ENCODE measurements at regions not wholly inside any gene's neighbourhood (a gene's known extent, or its start where the extent isn't known, plus 50 kb on each side); places are given as distances from the start of the nearest gene placed in this dataset.
A peak's percentile ranks its signal among the peaks of the same experiment; 100 is the strongest.

DNA sequence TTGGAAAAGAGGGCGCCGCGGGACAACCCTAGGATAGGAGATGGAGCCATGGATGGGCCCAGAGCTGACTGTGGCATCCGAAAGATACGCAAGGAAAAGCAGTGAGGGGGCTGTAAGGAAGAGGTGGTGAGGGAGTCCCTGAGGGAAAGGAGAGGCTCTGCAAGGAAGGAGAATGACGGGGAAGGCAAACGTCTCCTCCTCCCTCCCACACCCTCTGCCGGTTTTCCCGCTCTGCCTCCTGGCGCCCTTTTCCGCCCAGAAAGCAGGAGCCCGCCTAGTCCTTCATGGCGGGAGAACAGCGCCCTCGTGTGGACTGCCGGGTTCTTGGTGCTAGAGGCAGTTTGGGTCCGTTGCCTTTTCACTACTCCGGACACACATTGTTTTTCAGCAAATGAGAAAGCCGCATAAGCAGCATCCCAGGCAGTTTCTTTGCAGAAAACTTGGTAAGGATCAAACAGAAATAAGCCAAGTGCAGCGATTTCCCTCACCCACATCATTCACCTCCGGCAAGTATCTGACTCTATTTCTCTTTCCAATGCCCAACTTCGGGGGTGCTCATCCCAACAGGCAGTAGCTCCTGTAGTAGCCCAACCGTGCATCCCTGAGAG is 200.4 kb downstream of the INO80D start:
- Histone ChIP-seq H2BK5ac (ENCODE audit: low read length) (no peak overlapping the region), H3K23ac (ENCODE audit: low read depth, low read length, poor library complexity) (no peak overlapping the region), H2AFZ (ENCODE audit: low read length) (no peak overlapping the region), H3K9me3 (replicated peaks in 1 of 2; ENCODE audit: control insufficient read depth in 2 of 2, insufficient read depth in 1 of 2, low read depth in 1 of 2, low read length in 2 of 2) (peaks cover 0 to 3% of the 10 kb centered on the region in 2 donors), H2BK120ac (ENCODE audit: low read depth, low read length) (no peak overlapping the region), H3K36me3 (replicated peaks in 1 of 2; ENCODE audit: control insufficient read depth in 2 of 2, insufficient read depth in 2 of 2, low read length in 2 of 2) (no peaks in the 10 kb centered on the region), H4K91ac (ENCODE audit: low read depth, low read length, poor library complexity) (no peak overlapping the region), H3K27ac (replicated peaks; ENCODE audit: low read length) (no peak overlapping the region), H3K18ac (ENCODE audit: low read length) (no peak overlapping the region), H3K4ac (ENCODE audit: low read length) (no peak overlapping the region), H4K8ac (ENCODE audit: low read depth, low read length) (no peak overlapping the region), H2BK15ac (ENCODE audit: low read length) (no peak overlapping the region), H3K4me2 (ENCODE audit: insufficient read depth, low read length, poor library complexity, severe bottlenecking) (no peak overlapping the region), H3K4me3 (ENCODE audit: low read length in 2 of 2) (peak overlapping the region in 1 of 2 donors; percentile 67), H3K9ac (ENCODE audit: low read depth, low read length, poor library complexity) (no peak overlapping the region), H3K79me1 (ENCODE audit: low read depth, low read length) (no peaks in the 10 kb centered on the region), H3K14ac (ENCODE audit: low read length) (no peak overlapping the region), H3K27me3 (ENCODE audit: control insufficient read depth in 3 of 3, insufficient read depth in 3 of 3, low read depth in 1 of 3, low read length in 3 of 3) (peaks cover 0 to 3% (median 0%) of the 10 kb centered on the region in 3 experiments), H2AK5ac (ENCODE audit: low read depth, low read length) (no peak overlapping the region), H3K4me1 (ENCODE audit: control insufficient read depth in 2 of 2, insufficient read depth in 1 of 2, low read depth in 1 of 2, low read length in 2 of 2) (peaks cover 0 to 2% of the 10 kb centered on the region in 2 donors), H2BK12ac (ENCODE audit: low read length) (no peak overlapping the region)
- DNase-seq (ENCODE audit: low spot score), result peak; percentile 72
- no CpG with 5 or more reads among the region's 23 CpGs for WGBS, 2 donors (ENCODE audit: extremely low coverage in 2 of 2, insufficient read length in 2 of 2, insufficient replicate concordance in 1 of 2)

DNA sequence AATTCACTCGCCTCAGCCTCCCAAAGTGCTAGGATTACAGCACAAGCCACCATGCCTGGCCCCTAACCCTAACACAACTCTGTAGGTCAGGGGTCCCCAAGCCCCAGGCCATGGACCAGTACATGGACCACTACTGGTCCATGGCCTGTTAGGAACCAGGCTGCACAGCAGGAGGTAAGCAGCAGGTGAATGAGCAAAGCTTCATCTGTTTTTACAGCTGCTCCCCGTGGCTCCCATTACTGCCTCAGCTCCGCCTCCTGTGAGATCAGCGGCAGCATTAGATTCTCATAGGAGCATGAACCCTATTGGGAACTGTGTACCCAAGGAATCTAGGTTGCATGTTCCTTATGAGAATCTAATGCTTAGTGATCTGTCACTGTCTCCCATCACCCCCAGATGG is 201.7 kb downstream of the NRP2 start:
- no peaks in the 10 kb centered on the region for H3K79me1 ChIP-seq (ENCODE audit: low read depth, low read length)
- H3K14ac ChIP-seq (ENCODE audit: low read length), result no peak overlapping the region
- no peak overlapping the region for H3K4ac ChIP-seq (ENCODE audit: low read length)
- H2AK5ac ChIP-seq (ENCODE audit: low read depth, low read length), result no peak overlapping the region
- no peak overlapping the region for H3K27ac ChIP-seq (replicated peaks; ENCODE audit: low read length)
- H2BK120ac ChIP-seq (ENCODE audit: low read depth, low read length), result no peak overlapping the region
- H4K91ac ChIP-seq (ENCODE audit: low read depth, low read length, poor library complexity), result no peak overlapping the region
- no peak overlapping the region for H2BK5ac ChIP-seq (ENCODE audit: low read length)
- no peak overlapping the region for H2AFZ ChIP-seq (ENCODE audit: low read length)
- H3K9ac ChIP-seq (ENCODE audit: low read depth, low read length, poor library complexity), result no peak overlapping the region
- H3K4me1 ChIP-seq (ENCODE audit: control insufficient read depth in 2 of 2, insufficient read depth in 1 of 2, low read depth in 1 of 2, low read length in 2 of 2), result peaks cover 0 to 6% of the 10 kb centered on the region in 2 donors
- no peak overlapping the region for H2BK15ac ChIP-seq (ENCODE audit: low read length)
- H3K36me3 ChIP-seq (replicated peaks in 1 of 2; ENCODE audit: control insufficient read depth in 2 of 2, insufficient read depth in 2 of 2, low read length in 2 of 2), result no peaks in the 10 kb centered on the region
- H3K18ac ChIP-seq (ENCODE audit: low read length), result no peak overlapping the region
- DNase-seq (ENCODE audit: low spot score), result no peak
- H2BK12ac ChIP-seq (ENCODE audit: low read length), result no peak overlapping the region
- H3K23ac ChIP-seq (ENCODE audit: low read depth, low read length, poor library complexity), result no peak overlapping the region
- WGBS, 2 donors (ENCODE audit: extremely low coverage in 2 of 2, insufficient read length in 2 of 2, insufficient replicate concordance in 1 of 2), result no CpG with 5 or more reads among the region's 4 CpGs
- H3K4me2 ChIP-seq (ENCODE audit: insufficient read depth, low read length, poor library complexity, severe bottlenecking), result no peak overlapping the region
- peaks cover 0 to 3% of the 10 kb centered on the region in 2 donors for H3K9me3 ChIP-seq (replicated peaks in 1 of 2; ENCODE audit: control insufficient read depth in 2 of 2, insufficient read depth in 1 of 2, low read depth in 1 of 2, low read length in 2 of 2)
- no peak overlapping the region for H3K4me3 ChIP-seq (ENCODE audit: low read length in 2 of 2)
- peaks cover 0 to 3% (median 0%) of the 10 kb centered on the region in 3 experiments for H3K27me3 ChIP-seq (ENCODE audit: control insufficient read depth in 3 of 3, insufficient read depth in 3 of 3, low read depth in 1 of 3, low read length in 3 of 3)
- no peak overlapping the region for H4K8ac ChIP-seq (ENCODE audit: low read depth, low read length)

DNA sequence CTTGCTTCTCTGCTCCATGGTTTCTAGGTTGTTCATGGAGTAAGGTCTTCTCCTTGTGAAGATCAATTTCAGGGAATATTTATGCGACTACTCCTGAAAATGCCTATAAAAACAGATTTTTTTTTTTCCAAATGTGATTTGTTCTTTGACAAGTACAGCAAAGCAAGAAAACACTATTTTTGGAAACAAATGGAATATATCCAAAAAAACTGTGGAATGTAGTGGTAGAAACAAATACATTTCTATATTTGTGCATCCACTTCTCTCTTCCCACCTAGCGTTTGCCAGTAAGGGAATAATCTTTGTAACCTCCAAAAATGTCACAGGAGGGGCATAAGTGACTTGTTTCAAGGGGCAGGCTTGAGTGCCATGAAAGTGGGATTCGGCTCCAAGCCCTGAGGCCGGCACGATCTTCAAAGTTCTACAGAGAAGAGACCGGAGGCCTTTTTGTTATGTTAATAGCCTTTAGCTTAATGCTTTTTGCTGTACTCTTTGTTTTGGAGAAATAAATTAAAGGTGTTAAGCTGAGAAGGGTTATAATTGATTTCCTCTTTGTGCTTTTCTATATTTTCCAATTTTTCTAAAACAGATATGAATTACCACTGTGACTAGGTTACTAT is 200.6 kb downstream of the NRP2 start:
- Histone ChIP-seq H3K4me2 (ENCODE audit: insufficient read depth, low read length, poor library complexity, severe bottlenecking) (no peak overlapping the region), H2BK120ac (ENCODE audit: low read depth, low read length) (no peak overlapping the region), H2AK5ac (ENCODE audit: low read depth, low read length) (no peak overlapping the region), H3K4me1 (ENCODE audit: control insufficient read depth in 2 of 2, insufficient read depth in 1 of 2, low read depth in 1 of 2, low read length in 2 of 2) (peaks cover 0 to 6% of the 10 kb centered on the region in 2 donors), H3K18ac (ENCODE audit: low read length) (no peak overlapping the region), H3K23ac (ENCODE audit: low read depth, low read length, poor library complexity) (no peak overlapping the region), H4K8ac (ENCODE audit: low read depth, low read length) (no peak overlapping the region), H3K27ac (replicated peaks; ENCODE audit: low read length) (no peak overlapping the region), H2BK15ac (ENCODE audit: low read length) (no peak overlapping the region), H2BK12ac (ENCODE audit: low read length) (no peak overlapping the region), H3K36me3 (replicated peaks in 1 of 2; ENCODE audit: control insufficient read depth in 2 of 2, insufficient read depth in 2 of 2, low read length in 2 of 2) (no peaks in the 10 kb centered on the region), H3K4me3 (ENCODE audit: low read length in 2 of 2) (no peak overlapping the region), H2AFZ (ENCODE audit: low read length) (no peak overlapping the region), H2BK5ac (ENCODE audit: low read length) (no peak overlapping the region), H3K27me3 (ENCODE audit: control insufficient read depth in 3 of 3, insufficient read depth in 3 of 3, low read depth in 1 of 3, low read length in 3 of 3) (peaks cover 0 to 3% (median 0%) of the 10 kb centered on the region in 3 experiments), H3K4ac (ENCODE audit: low read length) (no peak overlapping the region), H3K14ac (ENCODE audit: low read length) (no peak overlapping the region), H4K91ac (ENCODE audit: low read depth, low read length, poor library complexity) (no peak overlapping the region), H3K9me3 (replicated peaks in 1 of 2; ENCODE audit: control insufficient read depth in 2 of 2, insufficient read depth in 1 of 2, low read depth in 1 of 2, low read length in 2 of 2) (peaks cover 0 to 3% of the 10 kb centered on the region in 2 donors), H3K9ac (ENCODE audit: low read depth, low read length, poor library complexity) (no peak overlapping the region), H3K79me1 (ENCODE audit: low read depth, low read length) (no peaks in the 10 kb centered on the region)
- no peak for DNase-seq (ENCODE audit: low spot score)
- no CpG with 5 or more reads among the region's 6 CpGs for WGBS, 2 donors (ENCODE audit: extremely low coverage in 2 of 2, insufficient read length in 2 of 2, insufficient replicate concordance in 1 of 2)

DNA sequence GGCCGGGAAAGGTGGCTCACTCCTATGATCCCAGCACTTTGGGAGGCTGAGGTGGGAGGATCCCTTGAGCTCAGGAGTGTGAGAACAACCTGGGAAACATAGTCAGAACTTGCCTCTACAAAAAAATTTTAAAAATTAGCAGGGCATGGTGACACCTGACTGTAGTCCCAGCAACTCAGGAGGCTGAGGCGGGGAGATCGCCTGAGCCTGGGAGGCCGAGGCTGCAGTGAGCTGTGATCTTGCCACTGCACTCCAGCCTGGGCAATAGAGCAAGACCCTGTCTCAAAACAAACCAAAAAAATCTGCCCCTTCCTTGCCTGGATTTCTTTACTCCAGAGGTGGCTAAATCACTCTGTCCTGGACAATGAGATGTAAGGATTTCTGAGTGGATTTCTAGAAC is 197.7 kb downstream of the NRP2 start:
- Histone ChIP-seq H3K4me2 (ENCODE audit: insufficient read depth, low read length, poor library complexity, severe bottlenecking) (no peak overlapping the region), H3K4me3 (ENCODE audit: low read length in 2 of 2) (no peak overlapping the region), H2BK15ac (ENCODE audit: low read length) (no peak overlapping the region), H4K91ac (ENCODE audit: low read depth, low read length, poor library complexity) (no peak overlapping the region), H2BK12ac (ENCODE audit: low read length) (no peak overlapping the region), H4K8ac (ENCODE audit: low read depth, low read length) (no peak overlapping the region), H2BK120ac (ENCODE audit: low read depth, low read length) (no peak overlapping the region), H3K27ac (replicated peaks; ENCODE audit: low read length) (no peak overlapping the region), H2AFZ (ENCODE audit: low read length) (no peak overlapping the region), H3K14ac (ENCODE audit: low read length) (no peak overlapping the region), H3K4me1 (ENCODE audit: control insufficient read depth in 2 of 2, insufficient read depth in 1 of 2, low read depth in 1 of 2, low read length in 2 of 2) (peaks cover 0 to 4% of the 10 kb centered on the region in 2 donors), H3K9me3 (replicated peaks in 1 of 2; ENCODE audit: control insufficient read depth in 2 of 2, insufficient read depth in 1 of 2, low read depth in 1 of 2, low read length in 2 of 2) (no peaks in the 10 kb centered on the region), H2BK5ac (ENCODE audit: low read length) (no peak overlapping the region), H3K36me3 (replicated peaks in 1 of 2; ENCODE audit: control insufficient read depth in 2 of 2, insufficient read depth in 2 of 2, low read length in 2 of 2) (no peaks in the 10 kb centered on the region), H3K79me1 (ENCODE audit: low read depth, low read length) (no peaks in the 10 kb centered on the region), H3K18ac (ENCODE audit: low read length) (no peak overlapping the region), H3K27me3 (ENCODE audit: control insufficient read depth in 3 of 3, insufficient read depth in 3 of 3, low read depth in 1 of 3, low read length in 3 of 3) (peaks cover 0 to 3% (median 0%) of the 10 kb centered on the region in 3 experiments), H2AK5ac (ENCODE audit: low read depth, low read length) (no peak overlapping the region), H3K23ac (ENCODE audit: low read depth, low read length, poor library complexity) (no peak overlapping the region), H3K9ac (ENCODE audit: low read depth, low read length, poor library complexity) (no peak overlapping the region), H3K4ac (ENCODE audit: low read length) (no peak overlapping the region)
- DNase-seq (ENCODE audit: low spot score), result no peak
- no CpG with 5 or more reads among the region's 4 CpGs for WGBS, 2 donors (ENCODE audit: extremely low coverage in 2 of 2, insufficient read length in 2 of 2, insufficient replicate concordance in 1 of 2)

All from neuronal stem cell (in vitro differentiated cells).